HG03135 (cell line): ENCODE measurements at regions not wholly inside any gene's neighbourhood (a gene's known extent, or its start where the extent isn't known, plus 50 kb on each side); places are given as distances from the start of the nearest gene placed in this dataset.

Source experiments
- ATAC-seq: cut with Tn5 transposase; IDR thresholded peaks from one replicate; pipeline ENCODE4 v1.9.1; 2021; ENCODE audit warnings: mild to moderate bottlenecking, moderate library complexity; ENCODE audit not compliant: unreplicated experiment

- no peak for ATAC-seq
Observed at GRCh38 chr3:44074181-44074580, 167.5 kb upstream of the TOPAZ1 start.

- ATAC-seq: no peak
Observed at GRCh38 chr3:44076221-44076829, 165.4 kb upstream of the TOPAZ1 start.

- no peak for ATAC-seq
Observed at GRCh38 chr3:44077267-44077666, 164.4 kb upstream of the TOPAZ1 start.

- no peak for ATAC-seq
Observed at GRCh38 chr3:44078863-44079262, 162.8 kb upstream of the TOPAZ1 start.

- ATAC-seq: no peak
Observed at GRCh38 chr3:44079916-44080315, 161.8 kb upstream of the TOPAZ1 start.

- ATAC-seq: no peak
Observed at GRCh38 chr3:44080474-44081072, 161.1 kb upstream of the TOPAZ1 start.

- ATAC-seq: no peak
Observed at GRCh38 chr3:44090036-44090435, 151.7 kb upstream of the TOPAZ1 start.

GRCh38 chr3:44092497-44092896, 149.2 kb upstream of the TOPAZ1 start:
- ATAC-seq: no peak

GRCh38 chr3:44093531-44093930, 148.2 kb upstream of the TOPAZ1 start:
- no peak for ATAC-seq

GRCh38 chr3:44098656-44099415, 142.8 kb upstream of the TOPAZ1 start:
- ATAC-seq: no peak

GRCh38 chr3:44099566-44100297, 142.0 kb upstream of the TOPAZ1 start:
- no peak for ATAC-seq

GRCh38 chr3:44100298-44100695, 141.4 kb upstream of the TOPAZ1 start:
- ATAC-seq: no peak

GRCh38 chr3:44104043-44104442, 137.6 kb upstream of the TOPAZ1 start:
- ATAC-seq: no peak

GRCh38 chr3:44104668-44105321, 136.9 kb upstream of the TOPAZ1 start:
- ATAC-seq: peak; percentile 73

GRCh38 chr3:44105571-44105970, 136.1 kb upstream of the TOPAZ1 start:
- ATAC-seq: no peak

GRCh38 chr3:44106756-44107155, 134.9 kb upstream of the TOPAZ1 start:
- ATAC-seq: no peak

GRCh38 chr3:44108481-44108880, 133.2 kb upstream of the TOPAZ1 start:
- ATAC-seq: no peak

GRCh38 chr3:44109771-44110361, 131.8 kb upstream of the TOPAZ1 start:
- ATAC-seq: no peak

- ATAC-seq: no peak
Observed at GRCh38 chr3:44110648-44111047, 131.0 kb upstream of the TOPAZ1 start.

GRCh38 chr3:44111482-44111881, 130.2 kb upstream of the TOPAZ1 start:
- ATAC-seq: no peak

GRCh38 chr3:44114142-44114541, 127.5 kb upstream of the TOPAZ1 start:
- ATAC-seq: no peak
